H1 (cell line): ENCODE measurements at regions not wholly inside any gene's neighbourhood (a gene's known extent, or its start where the extent isn't known, plus 50 kb on each side); places are given as distances from the start of the nearest gene placed in this dataset.
"Not testable (repeated sequence)": the region's sequence is repeated elsewhere in the genome, so short reads cannot be mapped to it uniquely, and the experiment has no call there.

Source experiments
- CTCF ChIA-PET: fragments of 300-600 bp; sonication (Branson Sonifier 250); formaldehyde crosslinking; loops from one replicate; lab custom pipeline; 2021; ENCODE audit not compliant: partially characterized antibody; lab: Charles Lee
- POLR2A ChIA-PET: fragments of 300-600 bp; sonication (Branson Sonifier 250); formaldehyde crosslinking; loops from one replicate; lab custom pipeline; 2021; ENCODE audit warnings: inconsistent platforms; ENCODE audit not compliant: partially characterized antibody; lab: Charles Lee
- DNase-seq, 2 experiments: peaks; one replicate each; pipeline versions ENCODE4 v3.0.0 to v3.0.0-alpha.2; 2010 to 2022; ENCODE audit warnings: low spot score in 2 of 2, low read depth in 1 of 2, mixed read lengths in 1 of 2
- FAIRE-seq: peaks from 2 replicates; lab custom pipeline; 2011; peaks lifted over from hg19 to GRCh38; lab: Jason Lieb, UNC
- H2AFZ ChIP-seq: 2 replicates; pipeline ENCODE4 v1.8.1; 2012; ENCODE audit warnings: low read length, inconsistent platforms
- H2AK5ac ChIP-seq: 2 replicates; pipeline ENCODE4 v1.6.1; 2013; ENCODE audit warnings: low read depth, low read length
- H2BK120ac ChIP-seq: replicated peaks from 2 replicates; pipeline ENCODE3; 2013; ENCODE audit warnings: low read depth, low read length, inconsistent platforms
- H2BK12ac ChIP-seq: 2 replicates; pipeline ENCODE4 v1.6.1; 2013; ENCODE audit warnings: low read depth, low read length
- H2BK15ac ChIP-seq: 2 replicates; pipeline ENCODE4 v1.6.1; 2013; ENCODE audit warnings: low read length
- H2BK20ac ChIP-seq: 2 replicates; pipeline ENCODE4 v1.6.1; 2013; ENCODE audit warnings: low read length
- H2BK5ac ChIP-seq: 2 replicates; pipeline ENCODE4 v1.6.1; 2013; ENCODE audit warnings: low read depth, low read length
- H3K14ac ChIP-seq: 2 replicates; pipeline ENCODE4 v1.6.1; 2013; ENCODE audit warnings: inconsistent platforms; ENCODE audit not compliant: insufficient read length
- H3K18ac ChIP-seq: 2 replicates; pipeline ENCODE4 v1.6.1; 2013; ENCODE audit warnings: low read length; ENCODE audit errors: extremely low read depth
- H3K23ac ChIP-seq: 2 replicates; pipeline ENCODE4 v1.6.1; 2013; ENCODE audit warnings: inconsistent platforms; ENCODE audit not compliant: insufficient read length
- H3K23me2 ChIP-seq: 2 replicates; pipeline ENCODE4 v1.6.1; 2013; ENCODE audit warnings: low read depth, low read length
- H3K27ac ChIP-seq: 2 replicates; pipeline ENCODE4 v1.6.1; 2011; ENCODE audit warnings: low read depth, low read length, inconsistent platforms
- H3K27me3 ChIP-seq, 4 experiments: replicated peaks in 1 of 4; 1 replicate in 1 of 4; 2 replicates in 3 of 4; pipeline versions ENCODE4 v1.6.1 to v1.8.1; 2011 to 2013; ENCODE audit warnings: low read length in 3 of 4, mild to moderate bottlenecking in 3 of 4, inconsistent platforms in 2 of 4, mixed read lengths in 2 of 4, moderate library complexity in 1 of 4; ENCODE audit not compliant: control insufficient read depth in 3 of 4, insufficient read depth in 3 of 4; ENCODE audit errors: extremely low read depth in 1 of 4
- H3K36me3 ChIP-seq, 4 experiments: 2 replicates each; pipeline versions ENCODE4 v1.6.1 to v1.8.1; 2011 to 2013; ENCODE audit warnings: mild to moderate bottlenecking in 4 of 4, low read length in 3 of 4, moderate library complexity in 2 of 4, control low read depth in 1 of 4, inconsistent platforms in 1 of 4; ENCODE audit not compliant: insufficient read depth in 4 of 4, control insufficient read depth in 2 of 4
- H3K4ac ChIP-seq: replicated peaks from 2 replicates; pipeline ENCODE3; 2013; ENCODE audit warnings: low read length, low read depth, mixed read lengths, inconsistent platforms; ENCODE audit not compliant: insufficient read length
- H3K4me1 ChIP-seq, 4 experiments: replicated peaks in 1 of 4; 1 replicate in 1 of 4; 2 replicates in 3 of 4; pipeline versions ENCODE4 v1.6.1 to v1.8.1; 2011 to 2013; ENCODE audit warnings: low read length in 3 of 4, inconsistent platforms in 2 of 4, mixed read lengths in 1 of 4; ENCODE audit not compliant: insufficient read depth in 4 of 4, control insufficient read depth in 3 of 4
- H3K4me2 ChIP-seq, 2 experiments: 2 replicates each; pipeline versions ENCODE4 v1.6.1 to v1.8.1; 2011 to 2013; ENCODE audit warnings: low read depth in 2 of 2, low read length in 2 of 2, control low read depth in 1 of 2, inconsistent platforms in 1 of 2, mild to moderate bottlenecking in 1 of 2; ENCODE audit not compliant: insufficient read depth in 1 of 2
- H3K4me3 ChIP-seq, 4 experiments: fragments of 200-600, 300-600 bp in 1 of 4; sonication (generic), shearing (Covaris generic), sonication (Bioruptor Twin) in 1 of 4; 2 replicates each; pipeline versions ENCODE4 v1.5.1 to v1.8.1; 2011 to 2016; ENCODE audit warnings: low read length in 4 of 4, low read depth in 3 of 4, control low read depth in 2 of 4, inconsistent platforms in 2 of 4, mild to moderate bottlenecking in 2 of 4, mixed read lengths in 1 of 4, moderate library complexity in 1 of 4; ENCODE audit not compliant: insufficient read depth in 2 of 4; ENCODE audit errors: extremely low read depth in 1 of 4
- H3K56ac ChIP-seq: replicated peaks from 2 replicates; pipeline ENCODE3; 2013; ENCODE audit warnings: low read depth, mild to moderate bottlenecking, mixed read lengths, low read length, inconsistent platforms; ENCODE audit not compliant: insufficient read length
- H3K79me1 ChIP-seq: 2 replicates; pipeline ENCODE4 v1.6.1; 2013; ENCODE audit warnings: low read depth, low read length, control low read depth
- H3K79me2 ChIP-seq, 2 experiments: 2 replicates each; pipeline versions ENCODE4 v1.6.1 to v1.8.1; 2012 to 2013; ENCODE audit warnings: low read length in 2 of 2, mild to moderate bottlenecking in 2 of 2, inconsistent platforms in 1 of 2; ENCODE audit not compliant: insufficient read depth in 2 of 2, control insufficient read depth in 1 of 2
- H3K9ac ChIP-seq, 4 experiments: replicated peaks in 1 of 4; 1 replicate in 1 of 4; 2 replicates in 3 of 4; pipeline versions ENCODE4 v1.6.1 to v1.8.1; 2011 to 2013; ENCODE audit warnings: low read depth in 3 of 4, low read length in 3 of 4, control low read depth in 2 of 4, mild to moderate bottlenecking in 2 of 4, moderate library complexity in 2 of 4, inconsistent platforms in 1 of 4; ENCODE audit errors: extremely low read depth in 1 of 4
- H3K9me3 ChIP-seq, 2 experiments: 2 replicates each; pipeline versions ENCODE4 v1.6.1 to v1.8.1; 2012 to 2013; ENCODE audit warnings: mild to moderate bottlenecking in 2 of 2, moderate library complexity in 2 of 2, control low read depth in 1 of 2, inconsistent platforms in 1 of 2, low read depth in 1 of 2, low read length in 1 of 2, mixed read lengths in 1 of 2; ENCODE audit not compliant: insufficient read depth in 2 of 2
- H4K20me1 ChIP-seq, 2 experiments: replicated peaks in 1 of 2; 2 replicates each; pipeline versions ENCODE3 to v1.8.1; 2011 to 2013; ENCODE audit warnings: inconsistent platforms in 2 of 2, low read length in 2 of 2, mild to moderate bottlenecking in 1 of 2; ENCODE audit not compliant: insufficient read depth in 2 of 2, control insufficient read depth in 1 of 2
- H4K5ac ChIP-seq: 2 replicates; pipeline ENCODE4 v1.6.1; 2013; ENCODE audit warnings: low read length, low read depth, mixed read lengths, inconsistent platforms; ENCODE audit not compliant: insufficient read length
- H4K8ac ChIP-seq: 2 replicates; pipeline ENCODE4 v1.8.0; 2013; ENCODE audit warnings: mild to moderate bottlenecking, moderate library complexity, low read length, inconsistent platforms; ENCODE audit not compliant: insufficient read depth; ENCODE audit errors: extremely low read depth
- H4K91ac ChIP-seq: replicated peaks from 2 replicates; pipeline ENCODE3; 2013; ENCODE audit warnings: low read length, mixed read lengths, inconsistent platforms; ENCODE audit not compliant: insufficient read length
- WGBS, 2 experiments: shearing (Covaris generic) in 1 of 2; methylation state at CpG; one replicate each; pipeline versions ENCODE4 v1.1.6 to v1.1.7; 2013 to 2015; ENCODE audit warnings: low lambda C conversion rate in 2 of 2, mixed read lengths in 2 of 2, inconsistent platforms in 1 of 2, low coverage in 1 of 2, missing lambda C conversion rate in 1 of 2; ENCODE audit not compliant: insufficient replicate concordance in 2 of 2, insufficient coverage in 1 of 2, insufficient read length in 1 of 2; ENCODE audit errors: extremely low coverage in 1 of 2, missing lambda C conversion rate in 1 of 2; 5-methylcytosine and 5-hydroxymethylcytosine counted together

- H3K4ac ChIP-seq, H3K18ac ChIP-seq, H3K79me1 ChIP-seq, H3K14ac ChIP-seq, POLR2A ChIA-PET, H2BK120ac ChIP-seq, H4K91ac ChIP-seq, H2BK20ac ChIP-seq, H3K56ac ChIP-seq, H3K27ac ChIP-seq, H2BK15ac ChIP-seq, H3K27me3 ChIP-seq, H2AK5ac ChIP-seq, H3K23me2 ChIP-seq, H3K4me2 ChIP-seq, H3K23ac ChIP-seq, H3K9ac ChIP-seq, H2BK12ac ChIP-seq, FAIRE-seq, H4K20me1 ChIP-seq, H2AFZ ChIP-seq, H2BK5ac ChIP-seq, H3K9me3 ChIP-seq, H4K8ac ChIP-seq, H3K4me3 ChIP-seq, H4K5ac ChIP-seq, H3K79me2 ChIP-seq, H3K36me3 ChIP-seq, DNase-seq, H3K4me1 ChIP-seq: not testable (repeated sequence)
- 89% methylated on average over 7 of the region's 7 CpGs; no CpG with 5 or more reads in 1 of the 2 experiments for WGBS, 2 experiments
- CTCF ChIA-PET, result interaction anchor here (0.6 to 1.4 kb wide), 3 partner anchors 9 to 184 kb away, joined by 3 to 5 read pairs (median 3); no protein-coding TSS in a partner anchor
These were observed 676.9 kb downstream of the SI start for GRCh38 chr3:164401440-164401839.
